GM12878 (cell line): ENCODE measurements at regions not wholly inside any gene's neighbourhood (a gene's known extent, or its start where the extent isn't known, plus 50 kb on each side); places are given as distances from the start of the nearest gene placed in this dataset.

Source experiments
- ATAC-seq: fragments of 200-7000 bp; cut with Tn5 transposase; 3 replicates; pipeline ENCODE4 v1.9.1; 2020; ENCODE audit warnings: mild to moderate bottlenecking, moderate library complexity
- BruUV-seq: library from RNA; stranded (reverse); fragments of 400-500 nt; replicated peaks from 2 replicates; lab custom pipeline; 2021; lab: Mats Ljungman, UMichigan
- CTCF ChIA-PET: fragments of 300-600 bp; sonication (Branson Sonifier 250); formaldehyde crosslinking; extraction: SDS; loops from one replicate; lab custom pipeline; 2021; ENCODE audit warnings: inconsistent platforms; lab: Yijun Ruan, JAX
- POLR2A ChIA-PET: fragments of 350-600 bp; formaldehyde crosslinking; extraction: SDS; loops from one replicate; lab custom pipeline; 2021; ENCODE audit warnings: inconsistent platforms; lab: Charles Lee
- RAD21 ChIA-PET: fragments of 300-600 bp; sonication (Branson Sonifier 250); formaldehyde crosslinking; loops from one replicate; lab custom pipeline; 2023; ENCODE audit warnings: antibody characterized with exemption; ENCODE audit not compliant: unreplicated experiment; lab: Charles Lee
- SMC1A ChIA-PET: fragments of 300-600 bp; sonication (Branson Sonifier 250); formaldehyde crosslinking; loops from one replicate; lab custom pipeline; 2023; ENCODE audit not compliant: unreplicated experiment, uncharacterized antibody; lab: Charles Lee
- DNase-seq: peaks from one replicate; pipeline ENCODE4 v3.0.0-alpha.2; 2011; ENCODE audit warnings: low read depth, low spot score
- FAIRE-seq: peaks from 3 replicates; lab custom pipeline; 2011; peaks lifted over from hg19 to GRCh38; lab: Jason Lieb, UNC
- H2AFZ ChIP-seq: 2 replicates; pipeline ENCODE4 v1.6.0; 2011; ENCODE audit warnings: low read depth, low read length, control low read depth; ENCODE audit not compliant: control insufficient read depth
- H3K27ac ChIP-seq: 2 replicates; pipeline ENCODE4 v1.5.1; 2011; ENCODE audit warnings: control low read depth; ENCODE audit not compliant: control insufficient read depth, insufficient read depth
- H3K27me3 ChIP-seq, 2 experiments: replicated peaks in 1 of 2; 2 replicates each; pipeline versions ENCODE4 v1.6.0 to v1.6.1; 2011; ENCODE audit warnings: low read length in 1 of 2; ENCODE audit not compliant: control insufficient read depth in 2 of 2, insufficient read depth in 2 of 2
- H3K36me3 ChIP-seq, 2 experiments: 2 replicates each; pipeline ENCODE4 v1.5.1; 2011; ENCODE audit warnings: low read length in 1 of 2; ENCODE audit not compliant: control insufficient read depth in 2 of 2, insufficient read depth in 2 of 2
- H3K4me1 ChIP-seq: 2 replicates; pipeline ENCODE4 v1.6.1; 2011; ENCODE audit warnings: mild to moderate bottlenecking, low read length, moderate library complexity, mixed read lengths; ENCODE audit not compliant: control insufficient read depth, insufficient read depth
- H3K4me2 ChIP-seq: 2 replicates; pipeline ENCODE4 v1.6.0; 2011; ENCODE audit warnings: control low read depth; ENCODE audit not compliant: control insufficient read depth, insufficient read depth
- H3K4me3 ChIP-seq: fragments of 200-600 bp; sonication (generic); 2 replicates; pipeline ENCODE4 v1.5.1; 2016
- H3K79me2 ChIP-seq: 2 replicates; pipeline ENCODE4 v1.6.0; 2011; ENCODE audit warnings: low read length; ENCODE audit not compliant: control insufficient read depth, insufficient read depth
- H3K9ac ChIP-seq: 2 replicates; pipeline ENCODE4 v1.8.0; 2011; ENCODE audit warnings: low read length, control low read depth, mixed read lengths; ENCODE audit not compliant: control insufficient read depth, insufficient read depth
- H3K9me3 ChIP-seq: replicated peaks from 3 replicates; pipeline ENCODE4 v1.5.1; 2011; ENCODE audit warnings: mild to moderate bottlenecking, low read length; ENCODE audit not compliant: control insufficient read depth, insufficient read depth
- H4K20me1 ChIP-seq: 2 replicates; pipeline ENCODE4 v1.6.0; 2011; ENCODE audit not compliant: control insufficient read depth, insufficient read depth
- ASH2L ChIP-seq: fragments of 300-600, 200-600 bp; sonication (generic); IDR thresholded peaks from 2 replicates; pipeline ENCODE4 v1.6.1; 2017; ENCODE audit warnings: low read depth, mild to moderate bottlenecking, borderline replicate concordance
- BMI1 ChIP-seq: fragments of 450-650 bp; IDR thresholded peaks from 2 replicates; pipeline ENCODE4 v1.6.1; 2016; ENCODE audit warnings: mild to moderate bottlenecking, moderate library complexity, borderline replicate concordance
- CHD1 ChIP-seq: IDR thresholded peaks from 2 replicates; pipeline ENCODE4 v1.6.1; 2012; ENCODE audit warnings: low read depth, low read length, improper control_type of control experiment
- IKZF1 ChIP-seq: fragments of 450-650 bp; conservative IDR thresholded peaks from 2 replicates; pipeline ENCODE4 v1.6.1; 2017; ENCODE audit warnings: antibody characterized with exemption, mild to moderate bottlenecking
- LARP7 ChIP-seq: fragments of 450-650 bp; IDR thresholded peaks from 2 replicates; pipeline ENCODE4 v1.6.1; 2017; ENCODE audit warnings: mild to moderate bottlenecking
- NFXL1 ChIP-seq: fragments of 450-650 bp; IDR thresholded peaks from 2 replicates; pipeline ENCODE4 v1.6.1; 2017; ENCODE audit warnings: antibody characterized with exemption, mild to moderate bottlenecking, borderline replicate concordance
- SIN3A ChIP-seq: IDR thresholded peaks from 2 replicates; pipeline ENCODE4 v1.6.1; 2012; ENCODE audit warnings: low read depth, low read length, improper control_type of control experiment
- SUZ12 ChIP-seq: fragments of 200-600 bp; sonication (generic); IDR thresholded peaks from one replicate; pipeline ENCODE4 v1.6.1; 2018; ENCODE audit warnings: antibody characterized with exemption, mild to moderate bottlenecking; ENCODE audit not compliant: unreplicated experiment
- WGBS: methylation state at CpG from one replicate; pipeline ENCODE4 v1.1.6; 2016; ENCODE audit warnings: low lambda C conversion rate; ENCODE audit not compliant: insufficient replicate concordance, insufficient coverage; ENCODE audit errors: missing lambda C conversion rate; 5-methylcytosine and 5-hydroxymethylcytosine counted together
- in situ Hi-C: fragments of 300-500 bp; cut with MboI; formaldehyde crosslinking; loops from 9 replicates; pipeline ENCODE4 v1.14.3; 2018; ENCODE audit warnings: mixed read lengths
- intact Hi-C: fragments of 100-400 bp; cut with micrococcal nuclease; formaldehyde crosslinking; loops from one replicate; pipeline ENCODE4 v1.14.2; 2022; ENCODE audit not compliant: unreplicated experiment
- TF ChIP-seq, protein P1 (sequence below): fragments of 450-650 bp; conservative IDR thresholded peaks from 2 replicates; pipeline ENCODE4 v1.6.1; 2017; ENCODE audit warnings: mild to moderate bottlenecking, moderate library complexity
- TF ChIP-seq, protein P2 (sequence below): fragments of 450-650 bp; IDR thresholded peaks from 2 replicates; pipeline ENCODE4 v1.6.1; 2017; ENCODE audit warnings: mild to moderate bottlenecking, moderate library complexity
- TF ChIP-seq, protein P3 (sequence below): fragments of 450-650 bp; formaldehyde crosslinking; IDR thresholded peaks from 2 replicates; pipeline ENCODE4 v1.5.0; 2022; ENCODE audit warnings: mild to moderate bottlenecking, missing genetic modification characterization

DNA sequence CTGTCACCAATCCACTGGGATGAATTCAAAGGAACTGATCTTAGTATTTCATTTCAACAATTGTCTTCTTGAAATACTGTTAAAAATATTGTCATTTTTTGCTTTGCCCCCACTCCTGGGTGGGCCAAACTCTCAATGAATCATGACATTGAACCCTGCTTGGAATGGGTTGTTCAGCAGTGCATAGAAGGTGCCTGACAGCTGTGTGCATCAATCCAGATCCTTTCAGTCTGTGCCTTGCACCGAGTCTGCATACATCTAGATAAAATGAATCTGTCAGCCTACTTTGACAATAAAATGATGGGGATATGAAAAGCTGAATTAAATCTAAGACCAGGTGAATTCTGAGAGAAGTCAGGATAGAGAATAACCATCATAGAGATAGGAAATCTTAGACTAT, 706.6 kb downstream of the CBLN2 start (continued):
- TF ChIP-seq, protein P1, sequence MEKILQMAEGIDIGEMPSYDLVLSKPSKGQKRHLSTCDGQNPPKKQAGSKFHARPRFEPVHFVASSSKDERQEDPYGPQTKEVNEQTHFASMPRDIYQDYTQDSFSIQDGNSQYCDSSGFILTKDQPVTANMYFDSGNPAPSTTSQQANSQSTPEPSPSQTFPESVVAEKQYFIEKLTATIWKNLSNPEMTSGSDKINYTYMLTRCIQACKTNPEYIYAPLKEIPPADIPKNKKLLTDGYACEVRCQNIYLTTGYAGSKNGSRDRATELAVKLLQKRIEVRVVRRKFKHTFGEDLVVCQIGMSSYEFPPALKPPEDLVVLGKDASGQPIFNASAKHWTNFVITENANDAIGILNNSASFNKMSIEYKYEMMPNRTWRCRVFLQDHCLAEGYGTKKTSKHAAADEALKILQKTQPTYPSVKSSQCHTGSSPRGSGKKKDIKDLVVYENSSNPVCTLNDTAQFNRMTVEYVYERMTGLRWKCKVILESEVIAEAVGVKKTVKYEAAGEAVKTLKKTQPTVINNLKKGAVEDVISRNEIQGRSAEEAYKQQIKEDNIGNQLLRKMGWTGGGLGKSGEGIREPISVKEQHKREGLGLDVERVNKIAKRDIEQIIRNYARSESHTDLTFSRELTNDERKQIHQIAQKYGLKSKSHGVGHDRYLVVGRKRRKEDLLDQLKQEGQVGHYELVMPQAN, result no peak
- TF ChIP-seq IKZF1 (no peak), SIN3A (no peak), NFXL1 (no peak)
- TF ChIP-seq, protein P2, sequence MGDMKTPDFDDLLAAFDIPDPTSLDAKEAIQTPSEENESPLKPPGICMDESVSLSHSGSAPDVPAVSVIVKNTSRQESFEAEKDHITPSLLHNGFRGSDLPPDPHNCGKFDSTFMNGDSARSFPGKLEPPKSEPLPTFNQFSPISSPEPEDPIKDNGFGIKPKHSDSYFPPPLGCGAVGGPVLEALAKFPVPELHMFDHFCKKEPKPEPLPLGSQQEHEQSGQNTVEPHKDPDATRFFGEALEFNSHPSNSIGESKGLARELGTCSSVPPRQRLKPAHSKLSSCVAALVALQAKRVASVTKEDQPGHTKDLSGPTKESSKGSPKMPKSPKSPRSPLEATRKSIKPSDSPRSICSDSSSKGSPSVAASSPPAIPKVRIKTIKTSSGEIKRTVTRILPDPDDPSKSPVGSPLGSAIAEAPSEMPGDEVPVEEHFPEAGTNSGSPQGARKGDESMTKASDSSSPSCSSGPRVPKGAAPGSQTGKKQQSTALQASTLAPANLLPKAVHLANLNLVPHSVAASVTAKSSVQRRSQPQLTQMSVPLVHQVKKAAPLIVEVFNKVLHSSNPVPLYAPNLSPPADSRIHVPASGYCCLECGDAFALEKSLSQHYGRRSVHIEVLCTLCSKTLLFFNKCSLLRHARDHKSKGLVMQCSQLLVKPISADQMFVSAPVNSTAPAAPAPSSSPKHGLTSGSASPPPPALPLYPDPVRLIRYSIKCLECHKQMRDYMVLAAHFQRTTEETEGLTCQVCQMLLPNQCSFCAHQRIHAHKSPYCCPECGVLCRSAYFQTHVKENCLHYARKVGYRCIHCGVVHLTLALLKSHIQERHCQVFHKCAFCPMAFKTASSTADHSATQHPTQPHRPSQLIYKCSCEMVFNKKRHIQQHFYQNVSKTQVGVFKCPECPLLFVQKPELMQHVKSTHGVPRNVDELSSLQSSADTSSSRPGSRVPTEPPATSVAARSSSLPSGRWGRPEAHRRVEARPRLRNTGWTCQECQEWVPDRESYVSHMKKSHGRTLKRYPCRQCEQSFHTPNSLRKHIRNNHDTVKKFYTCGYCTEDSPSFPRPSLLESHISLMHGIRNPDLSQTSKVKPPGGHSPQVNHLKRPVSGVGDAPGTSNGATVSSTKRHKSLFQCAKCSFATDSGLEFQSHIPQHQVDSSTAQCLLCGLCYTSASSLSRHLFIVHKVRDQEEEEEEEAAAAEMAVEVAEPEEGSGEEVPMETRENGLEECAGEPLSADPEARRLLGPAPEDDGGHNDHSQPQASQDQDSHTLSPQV, result no peak
- TF ChIP-seq, all 136 proteins: peak for 0

DNA sequence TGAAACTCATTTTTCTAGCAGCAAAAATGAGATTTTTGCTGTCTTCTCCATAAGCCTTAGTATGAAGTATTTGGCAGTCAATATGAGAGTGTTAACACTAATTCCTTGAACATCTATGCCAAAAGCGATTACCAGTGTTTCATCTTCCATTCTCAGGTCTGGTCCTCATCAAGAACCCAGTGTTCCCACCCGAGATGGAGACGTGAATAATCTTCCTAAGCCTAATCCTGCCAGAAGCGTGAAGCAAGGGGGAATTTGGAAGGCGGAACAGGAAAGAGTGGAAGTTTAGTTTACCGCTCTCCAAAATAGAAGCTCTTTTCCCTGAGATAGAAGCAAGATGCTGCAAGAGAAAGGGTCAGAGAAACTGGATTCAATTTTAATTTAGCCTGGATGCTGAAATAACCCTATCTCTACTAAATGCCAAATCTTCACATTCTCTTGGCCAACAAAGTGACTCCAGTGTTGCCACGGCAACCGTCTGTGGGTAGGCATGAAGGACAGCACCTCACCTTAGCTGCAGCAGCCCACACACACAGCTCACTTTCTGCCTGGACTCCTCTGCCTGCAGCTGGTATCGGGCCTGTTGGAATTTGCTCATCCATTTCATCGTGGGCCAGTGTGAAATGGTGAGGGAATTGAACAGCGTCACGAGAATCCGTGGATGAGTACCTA, 711.1 kb downstream of the CBLN2 start:
- Histone ChIP-seq H3K79me2 (no peaks in the 10 kb centered on the region), H3K27me3 (no peaks in the 10 kb centered on the region), H3K4me1 (no peaks in the 10 kb centered on the region), H3K9ac (no peak overlapping the region), H3K4me3 (no peak overlapping the region), H4K20me1 (no peaks in the 10 kb centered on the region)
- DNase-seq, result no peak
- intact Hi-C loops, result no loop called here
- ChIA-PET POLR2A (no interaction called here), CTCF (no interaction called here), SMC1A (interaction anchor here (0.6 kb wide), 2 partner anchors 60 to 627 kb away, joined by 3 read pairs; no protein-coding TSS in a partner anchor)
- no TSS peak for BruUV-seq
- ATAC-seq, result no peak
- TF ChIP-seq BMI1 (0 out of 2 replicates have a peak, but pooled peaks have one; percentile 28), SUZ12 (no peak), LARP7 (no peak), CHD1 (no peak), ASH2L (no peak)
- TF ChIP-seq, protein P3, sequence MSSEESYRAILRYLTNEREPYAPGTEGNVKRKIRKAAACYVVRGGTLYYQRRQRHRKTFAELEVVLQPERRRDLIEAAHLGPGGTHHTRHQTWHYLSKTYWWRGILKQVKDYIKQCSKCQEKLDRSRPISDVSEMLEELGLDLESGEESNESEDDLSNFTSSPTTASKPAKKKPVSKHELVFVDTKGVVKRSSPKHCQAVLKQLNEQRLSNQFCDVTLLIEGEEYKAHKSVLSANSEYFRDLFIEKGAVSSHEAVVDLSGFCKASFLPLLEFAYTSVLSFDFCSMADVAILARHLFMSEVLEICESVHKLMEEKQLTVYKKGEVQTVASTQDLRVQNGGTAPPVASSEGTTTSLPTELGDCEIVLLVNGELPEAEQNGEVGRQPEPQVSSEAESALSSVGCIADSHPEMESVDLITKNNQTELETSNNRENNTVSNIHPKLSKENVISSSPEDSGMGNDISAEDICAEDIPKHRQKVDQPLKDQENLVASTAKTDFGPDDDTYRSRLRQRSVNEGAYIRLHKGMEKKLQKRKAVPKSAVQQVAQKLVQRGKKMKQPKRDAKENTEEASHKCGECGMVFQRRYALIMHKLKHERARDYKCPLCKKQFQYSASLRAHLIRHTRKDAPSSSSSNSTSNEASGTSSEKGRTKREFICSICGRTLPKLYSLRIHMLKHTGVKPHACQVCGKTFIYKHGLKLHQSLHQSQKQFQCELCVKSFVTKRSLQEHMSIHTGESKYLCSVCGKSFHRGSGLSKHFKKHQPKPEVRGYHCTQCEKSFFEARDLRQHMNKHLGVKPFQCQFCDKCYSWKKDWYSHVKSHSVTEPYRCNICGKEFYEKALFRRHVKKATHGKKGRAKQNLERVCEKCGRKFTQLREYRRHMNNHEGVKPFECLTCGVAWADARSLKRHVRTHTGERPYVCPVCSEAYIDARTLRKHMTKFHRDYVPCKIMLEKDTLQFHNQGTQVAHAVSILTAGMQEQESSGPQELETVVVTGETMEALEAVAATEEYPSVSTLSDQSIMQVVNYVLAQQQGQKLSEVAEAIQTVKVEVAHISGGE (CRISPR knock-in tag), result no peak
- TF ChIP-seq, all 136 proteins: peak for 1
- RAD21 ChIA-PET, result no interaction called here
- WGBS, result 38% methylated on average over 13 of the region's 13 CpGs
- Histone ChIP-seq H3K9me3 (no peaks in the 10 kb centered on the region), H3K27ac (no peak overlapping the region), H3K36me3 (no peaks in the 10 kb centered on the region), H2AFZ (no peak overlapping the region), H3K4me2 (no peak overlapping the region)
- in situ Hi-C loops, result no loop called here
- FAIRE-seq, result no peak
